Lower leg skin (tissue), 3 donors: ENCODE measurements at regions not wholly inside any gene's neighbourhood (a gene's known extent, or its start where the extent isn't known, plus 50 kb on each side); places are given as distances from the start of the nearest gene placed in this dataset.
"Not testable (repeated sequence)": the region's sequence is repeated elsewhere in the genome, so short reads cannot be mapped to it uniquely, and the experiment has no call there.

Source experiments
- POLR2A ChIP-seq, 2 donors: fragments of 450-650 bp; IDR thresholded peaks; one replicate each; pipeline ENCODE4 v1.6.1; 2016 to 2017; ENCODE audit warnings: antibody characterized with exemption in 2 of 2, mild to moderate bottlenecking in 1 of 2, moderate library complexity in 1 of 2
- TF ChIP-seq, protein P1 (sequence below), 3 donors: fragments of 450-650 bp; IDR thresholded peaks; one replicate each; pipeline ENCODE4 v1.5.1; 2016; ENCODE audit warnings: antibody characterized with exemption in 3 of 3, mild to moderate bottlenecking in 3 of 3, moderate library complexity in 2 of 3

GRCh38 chr7:29696402-29696801 is 109.9 kb upstream of the WIPF3 start:
- TF ChIP-seq, protein P1, sequence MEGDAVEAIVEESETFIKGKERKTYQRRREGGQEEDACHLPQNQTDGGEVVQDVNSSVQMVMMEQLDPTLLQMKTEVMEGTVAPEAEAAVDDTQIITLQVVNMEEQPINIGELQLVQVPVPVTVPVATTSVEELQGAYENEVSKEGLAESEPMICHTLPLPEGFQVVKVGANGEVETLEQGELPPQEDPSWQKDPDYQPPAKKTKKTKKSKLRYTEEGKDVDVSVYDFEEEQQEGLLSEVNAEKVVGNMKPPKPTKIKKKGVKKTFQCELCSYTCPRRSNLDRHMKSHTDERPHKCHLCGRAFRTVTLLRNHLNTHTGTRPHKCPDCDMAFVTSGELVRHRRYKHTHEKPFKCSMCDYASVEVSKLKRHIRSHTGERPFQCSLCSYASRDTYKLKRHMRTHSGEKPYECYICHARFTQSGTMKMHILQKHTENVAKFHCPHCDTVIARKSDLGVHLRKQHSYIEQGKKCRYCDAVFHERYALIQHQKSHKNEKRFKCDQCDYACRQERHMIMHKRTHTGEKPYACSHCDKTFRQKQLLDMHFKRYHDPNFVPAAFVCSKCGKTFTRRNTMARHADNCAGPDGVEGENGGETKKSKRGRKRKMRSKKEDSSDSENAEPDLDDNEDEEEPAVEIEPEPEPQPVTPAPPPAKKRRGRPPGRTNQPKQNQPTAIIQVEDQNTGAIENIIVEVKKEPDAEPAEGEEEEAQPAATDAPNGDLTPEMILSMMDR (IDR thresholded peaks at IDR 0.05): not testable (repeated sequence)
- TF ChIP-seq POLR2A (IDR thresholded peaks at IDR 0.05): not testable (repeated sequence)
